Transverse colon (tissue), 4 donors: ENCODE measurements at regions not wholly inside any gene's neighbourhood (a gene's known extent, or its start where the extent isn't known, plus 50 kb on each side); places are given as distances from the start of the nearest gene placed in this dataset.

Source experiments
- DNase-seq: peaks from one replicate; pipeline ENCODE4 v3.0.0-alpha.2; 2019
- H3K27ac ChIP-seq, 4 donors: fragments of 200-600 bp; sonication (generic); 2 replicates each; pipeline ENCODE4 v1.5.1; 2016 to 2018; ENCODE audit warnings: inconsistent platforms in 4 of 4
- H3K27me3 ChIP-seq: fragments of 200-600 bp; sonication (generic); 2 replicates; pipeline ENCODE4 v1.5.1; 2017; ENCODE audit warnings: inconsistent platforms
- H3K36me3 ChIP-seq, 4 donors: fragments of 200-600 bp; sonication (generic); 2 replicates each; pipeline ENCODE4 v1.5.1; 2017 to 2019; ENCODE audit warnings: inconsistent platforms in 4 of 4
- H3K4me1 ChIP-seq, 4 donors: fragments of 200-600 bp; sonication (generic); 2 replicates each; pipeline ENCODE4 v1.5.1; 2017 to 2020; ENCODE audit warnings: inconsistent platforms in 4 of 4
- H3K4me3 ChIP-seq, 4 donors: fragments of 200-600 bp; sonication (generic); 1 replicate in 1 of 4; 2 replicates in 3 of 4; pipeline versions ENCODE4 v1.5.1 to v1.6.1; 2017 to 2019; ENCODE audit warnings: inconsistent platforms in 4 of 4
- H3K9me3 ChIP-seq, 2 donors: fragments of 200-600 bp; sonication (generic); 2 replicates each; pipeline ENCODE4 v1.5.1; 2017 to 2019; ENCODE audit warnings: inconsistent platforms in 2 of 2
- CTCF ChIP-seq, 5 experiments: fragments of 200-600 bp in 3 of 5; fragments of 450-650 bp in 2 of 5; sonication (generic) in 3 of 5; IDR thresholded peaks; 1 replicate in 2 of 5; 2 replicates in 3 of 5; pipeline ENCODE4 v1.5.1; 2016 to 2017; ENCODE audit warnings: antibody characterized with exemption in 5 of 5, inconsistent platforms in 3 of 5, mild to moderate bottlenecking in 2 of 5, moderate library complexity in 1 of 5
- EP300 ChIP-seq: sonication (generic); formaldehyde crosslinking; IDR thresholded peaks from one replicate; pipeline ENCODE4 v1.6.1; 2017; ENCODE audit warnings: antibody characterized with exemption, low read depth
- POLR2A ChIP-seq: fragments of 450-650 bp; IDR thresholded peaks from one replicate; pipeline ENCODE4 v1.6.1; 2016; ENCODE audit warnings: antibody characterized with exemption, mild to moderate bottlenecking, moderate library complexity
- POLR2AphosphoS5 ChIP-seq, 3 donors: sonication (generic); formaldehyde crosslinking; IDR thresholded peaks; one replicate each; pipeline ENCODE4 v1.6.1; 2016; ENCODE audit warnings: antibody characterized with exemption in 3 of 3
- WGBS, 2 donors: methylation state at CpG; one replicate each; pipeline ENCODE4 v1.1.5; 2018; ENCODE audit warnings: low coverage in 1 of 2; 5-methylcytosine and 5-hydroxymethylcytosine counted together
- in situ Hi-C, 4 donors: fragments of 200-750 bp; cut with MboI; loops; one replicate each; pipeline versions ENCODE4 v1.15.0 to v1.15.1; 2017; ENCODE audit warnings: low sequenced_read_pairs in 3 of 4, low pct_ligation_motif_present in 1 of 4, low pct_unique_long_range_greater_than_20kb in 1 of 4
- intact Hi-C: fragments of 100-400 bp; cut with DNase I; formaldehyde crosslinking; loops from one replicate; pipeline ENCODE4 v1.15.1; 2023; ENCODE audit warnings: low total_unique reads

GRCh38 chr1:221343607-221344006 is 398.3 kb downstream of the DUSP10 start:
- Histone ChIP-seq H3K4me3 (no peak overlapping the region), H3K9me3 (no peaks in the 10 kb centered on the region), H3K4me1 (no peaks in the 10 kb centered on the region), H3K27ac (no peak overlapping the region), H3K27me3 (no peaks in the 10 kb centered on the region), H3K36me3 (no peaks in the 10 kb centered on the region)
- in situ Hi-C loops (no loop called here), intact Hi-C loops (no loop called here)
- no peak for DNase-seq
- TF ChIP-seq EP300 = no peak
- TF ChIP-seq POLR2AphosphoS5 (IDR thresholded peaks at IDR 0.05) = no peak
- no peak for TF ChIP-seq POLR2A
- TF ChIP-seq CTCF (IDR thresholded peaks at IDR 0.05) = no peak
- 60 to 65% methylated on average over 3 of the region's 3 CpGs for WGBS, 2 donors

GRCh38 chr1:221344693-221345092 is 397.2 kb downstream of the DUSP10 start:
- in situ Hi-C loops = no loop called here
- no peak overlapping the region for H3K4me3 ChIP-seq
- no peak for DNase-seq
- no peaks in the 10 kb centered on the region for H3K4me1 ChIP-seq
- 69 to 80% methylated on average over 1 of the region's 1 CpG for WGBS, 2 donors
- H3K9me3 ChIP-seq = no peaks in the 10 kb centered on the region
- TF ChIP-seq EP300 = no peak
- TF ChIP-seq CTCF (IDR thresholded peaks at IDR 0.05) = no peak
- no peak for TF ChIP-seq POLR2A
- TF ChIP-seq POLR2AphosphoS5 (IDR thresholded peaks at IDR 0.05) = no peak
- intact Hi-C loops = no loop called here
- no peaks in the 10 kb centered on the region for H3K27me3 ChIP-seq
- H3K36me3 ChIP-seq = no peaks in the 10 kb centered on the region
- H3K27ac ChIP-seq = no peak overlapping the region

DNA sequence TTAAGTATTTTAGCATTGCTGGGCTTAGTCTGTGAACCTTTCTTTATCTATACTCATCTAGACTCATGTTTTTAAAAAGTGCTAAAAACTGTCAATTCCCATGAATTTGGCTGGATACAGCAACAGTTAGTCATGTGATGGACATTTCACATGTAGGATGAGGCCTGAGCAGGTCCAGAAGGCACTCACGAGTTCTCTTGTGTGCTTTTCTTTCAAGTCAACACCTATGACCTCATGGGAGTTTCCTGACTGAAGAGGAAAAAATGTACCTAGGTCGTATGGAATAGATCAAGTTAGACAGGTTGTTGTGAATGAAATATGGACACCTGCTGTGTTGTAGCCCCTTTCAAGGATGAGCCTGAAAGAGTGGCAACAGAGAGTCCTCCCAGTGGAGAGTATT is 394.2 kb downstream of the DUSP10 start:
- Histone ChIP-seq H3K27ac (no peak overlapping the region), H3K27me3 (no peaks in the 10 kb centered on the region), H3K9me3 (no peaks in the 10 kb centered on the region), H3K36me3 (no peaks in the 10 kb centered on the region), H3K4me1 (no peaks in the 10 kb centered on the region), H3K4me3 (no peak overlapping the region)
- 45 to 56% methylated on average over 2 of the region's 2 CpGs for WGBS, 2 donors
- no peak for DNase-seq
- in situ Hi-C loops (no loop called here), intact Hi-C loops (no loop called here)
- TF ChIP-seq CTCF (IDR thresholded peaks at IDR 0.05) (no peak), POLR2A (no peak), EP300 (no peak), POLR2AphosphoS5 (IDR thresholded peaks at IDR 0.05) (no peak)

- Histone ChIP-seq H3K9me3 (no peaks in the 10 kb centered on the region), H3K27ac (no peak overlapping the region), H3K27me3 (no peaks in the 10 kb centered on the region), H3K4me1 (no peaks in the 10 kb centered on the region), H3K4me3 (no peak overlapping the region), H3K36me3 (no peaks in the 10 kb centered on the region)
- intact Hi-C loops = no loop called here
- in situ Hi-C loops = no loop called here
- no peak for DNase-seq
- WGBS, 2 donors = 77 to 90% methylated on average over 1 of the region's 1 CpG
- TF ChIP-seq POLR2AphosphoS5 (IDR thresholded peaks at IDR 0.05) = no peak
- no peak for TF ChIP-seq POLR2A
- TF ChIP-seq EP300 = no peak
- TF ChIP-seq CTCF (IDR thresholded peaks at IDR 0.05) = no peak
Measured at GRCh38 chr1:221350091-221350490, 391.8 kb downstream of the DUSP10 start.
